HepG2 (cell line): ENCODE measurements at regions not wholly inside any gene's neighbourhood (a gene's known extent, or its start where the extent isn't known, plus 50 kb on each side); places are given as distances from the start of the nearest gene placed in this dataset.

Experiments
- ATF7 ChIP-seq, 2 experiments: fragments of 450-650 bp in 1 of 2; sonication (generic) in 1 of 2; formaldehyde crosslinking in 1 of 2; IDR thresholded peaks; 2 replicates each; pipeline versions ENCODE4 v1.4.0 to v1.6.1; 2016 to 2020; ENCODE audit warnings: antibody characterized with exemption in 1 of 2, mild to moderate bottlenecking in 1 of 2, missing genetic modification reagents in 1 of 2
- ETV5 ChIP-seq: IDR thresholded peaks from 2 replicates; pipeline ENCODE4 v1.6.1; 2018; ENCODE audit warnings: missing biosample characterization, missing genetic modification reagents, inconsistent platforms, borderline replicate concordance
- FOXK2 ChIP-seq: fragments of 450-650 bp; IDR thresholded peaks from 2 replicates; pipeline ENCODE4 v1.6.1; 2016
- FOXO1 ChIP-seq: sonication (generic); formaldehyde crosslinking; IDR thresholded peaks from 2 replicates; pipeline ENCODE4 v1.4.0; 2020; ENCODE audit warnings: missing genetic modification reagents
- LCORL ChIP-seq, 2 experiments: fragments of 450-650 bp in 1 of 2; sonication (generic) in 1 of 2; formaldehyde crosslinking in 1 of 2; IDR thresholded peaks; 2 replicates each; pipeline versions ENCODE4 v1.5.0 to v1.6.1; 2017 to 2020; ENCODE audit warnings: antibody characterized with exemption in 1 of 2, missing genetic modification reagents in 1 of 2
- TBX3 ChIP-seq: fragments of 450-650 bp; IDR thresholded peaks from 2 replicates; pipeline ENCODE4 v1.6.1; 2017; ENCODE audit warnings: antibody characterized with exemption, mild to moderate bottlenecking, inconsistent platforms, borderline replicate concordance
- TF ChIP-seq, protein P1 (sequence below): sonication (generic); formaldehyde crosslinking; IDR thresholded peaks from 2 replicates; pipeline ENCODE4 v1.5.1; 2020; ENCODE audit warnings: missing genetic modification reagents, mild to moderate bottlenecking, borderline replicate concordance
- TF ChIP-seq, protein P2 (sequence below): IDR thresholded peaks from 2 replicates; pipeline ENCODE4 v1.6.1; 2016
- TF ChIP-seq, protein P3 (sequence below), 2 experiments: fragments of 450-650 bp in 1 of 2; sonication (generic) in 1 of 2; formaldehyde crosslinking in 1 of 2; IDR thresholded peaks; 2 replicates each; pipeline versions ENCODE4 v1.6.1 to v1.8.0; 2016 to 2022; ENCODE audit warnings: antibody characterized with exemption in 1 of 2, mild to moderate bottlenecking in 1 of 2, missing genetic modification reagents in 1 of 2
- TF ChIP-seq, protein P4 (sequence below): sonication (generic); formaldehyde crosslinking; IDR thresholded peaks from 2 replicates; pipeline ENCODE4 v1.8.0; 2022; ENCODE audit warnings: mild to moderate bottlenecking, missing genetic modification reagents; ENCODE audit not compliant: insufficient replicate concordance

DNA sequence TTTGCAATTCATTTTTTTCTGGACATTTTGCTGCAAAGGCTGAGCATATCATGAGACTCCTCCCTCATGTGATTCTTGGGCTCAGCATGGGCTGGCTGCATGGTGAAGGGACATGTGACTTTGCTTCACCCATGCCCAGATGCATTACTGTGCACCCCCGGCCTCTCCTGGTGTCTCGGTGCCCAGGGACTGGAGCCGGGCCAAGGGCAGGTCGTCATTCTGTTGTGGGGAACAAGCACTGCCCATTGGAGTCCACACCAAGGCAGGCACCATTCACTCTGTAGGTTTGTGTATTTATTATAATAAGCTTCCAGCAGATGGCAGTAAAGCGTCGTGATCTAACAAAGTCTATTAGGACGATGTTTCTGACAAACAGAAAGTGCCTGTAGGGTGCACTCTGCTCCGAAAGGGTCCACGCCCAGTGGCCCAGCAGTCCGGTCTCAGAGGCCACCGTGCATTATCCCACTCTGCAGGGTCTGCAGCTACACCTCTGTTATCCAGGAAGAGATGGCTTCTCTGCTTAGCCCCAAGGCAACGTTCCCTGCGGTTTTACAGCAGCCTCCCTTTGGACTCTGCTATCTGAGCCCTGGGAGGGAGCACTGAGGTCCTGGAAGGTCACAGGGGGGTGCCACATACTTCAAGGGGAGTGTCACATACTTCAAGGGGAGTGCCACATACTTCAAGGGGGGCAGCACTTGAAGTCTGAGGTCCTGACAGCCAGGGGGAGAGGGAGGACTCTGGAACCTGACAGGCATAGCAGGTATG lies 219.6 kb downstream of the TSN start (continued):
- TF ChIP-seq, protein P1, sequence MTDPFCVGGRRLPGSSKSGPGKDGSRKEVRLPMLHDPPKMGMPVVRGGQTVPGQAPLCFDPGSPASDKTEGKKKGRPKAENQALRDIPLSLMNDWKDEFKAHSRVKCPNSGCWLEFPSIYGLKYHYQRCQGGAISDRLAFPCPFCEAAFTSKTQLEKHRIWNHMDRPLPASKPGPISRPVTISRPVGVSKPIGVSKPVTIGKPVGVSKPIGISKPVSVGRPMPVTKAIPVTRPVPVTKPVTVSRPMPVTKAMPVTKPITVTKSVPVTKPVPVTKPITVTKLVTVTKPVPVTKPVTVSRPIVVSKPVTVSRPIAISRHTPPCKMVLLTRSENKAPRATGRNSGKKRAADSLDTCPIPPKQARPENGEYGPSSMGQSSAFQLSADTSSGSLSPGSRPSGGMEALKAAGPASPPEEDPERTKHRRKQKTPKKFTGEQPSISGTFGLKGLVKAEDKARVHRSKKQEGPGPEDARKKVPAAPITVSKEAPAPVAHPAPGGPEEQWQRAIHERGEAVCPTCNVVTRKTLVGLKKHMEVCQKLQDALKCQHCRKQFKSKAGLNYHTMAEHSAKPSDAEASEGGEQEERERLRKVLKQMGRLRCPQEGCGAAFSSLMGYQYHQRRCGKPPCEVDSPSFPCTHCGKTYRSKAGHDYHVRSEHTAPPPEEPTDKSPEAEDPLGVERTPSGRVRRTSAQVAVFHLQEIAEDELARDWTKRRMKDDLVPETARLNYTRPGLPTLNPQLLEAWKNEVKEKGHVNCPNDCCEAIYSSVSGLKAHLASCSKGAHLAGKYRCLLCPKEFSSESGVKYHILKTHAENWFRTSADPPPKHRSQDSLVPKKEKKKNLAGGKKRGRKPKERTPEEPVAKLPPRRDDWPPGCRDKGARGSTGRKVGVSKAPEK (CRISPR knock-in tag): 0 out of 2 replicates have a peak, but pooled peaks have one; percentile 73
- no peak for TF ChIP-seq LCORL (IDR thresholded peaks at IDR 0.05)
- peak; percentile 67 for TF ChIP-seq LCORL (CRISPR knock-in tag; IDR thresholded peaks at IDR 0.05)
- TF ChIP-seq, protein P2, sequence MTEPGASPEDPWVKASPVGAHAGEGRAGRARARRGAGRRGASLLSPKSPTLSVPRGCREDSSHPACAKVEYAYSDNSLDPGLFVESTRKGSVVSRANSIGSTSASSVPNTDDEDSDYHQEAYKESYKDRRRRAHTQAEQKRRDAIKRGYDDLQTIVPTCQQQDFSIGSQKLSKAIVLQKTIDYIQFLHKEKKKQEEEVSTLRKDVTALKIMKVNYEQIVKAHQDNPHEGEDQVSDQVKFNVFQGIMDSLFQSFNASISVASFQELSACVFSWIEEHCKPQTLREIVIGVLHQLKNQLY (CRISPR knock-in tag): no peak
- no peak for TF ChIP-seq ETV5 (CRISPR knock-in tag)
- TF ChIP-seq, protein P3, sequence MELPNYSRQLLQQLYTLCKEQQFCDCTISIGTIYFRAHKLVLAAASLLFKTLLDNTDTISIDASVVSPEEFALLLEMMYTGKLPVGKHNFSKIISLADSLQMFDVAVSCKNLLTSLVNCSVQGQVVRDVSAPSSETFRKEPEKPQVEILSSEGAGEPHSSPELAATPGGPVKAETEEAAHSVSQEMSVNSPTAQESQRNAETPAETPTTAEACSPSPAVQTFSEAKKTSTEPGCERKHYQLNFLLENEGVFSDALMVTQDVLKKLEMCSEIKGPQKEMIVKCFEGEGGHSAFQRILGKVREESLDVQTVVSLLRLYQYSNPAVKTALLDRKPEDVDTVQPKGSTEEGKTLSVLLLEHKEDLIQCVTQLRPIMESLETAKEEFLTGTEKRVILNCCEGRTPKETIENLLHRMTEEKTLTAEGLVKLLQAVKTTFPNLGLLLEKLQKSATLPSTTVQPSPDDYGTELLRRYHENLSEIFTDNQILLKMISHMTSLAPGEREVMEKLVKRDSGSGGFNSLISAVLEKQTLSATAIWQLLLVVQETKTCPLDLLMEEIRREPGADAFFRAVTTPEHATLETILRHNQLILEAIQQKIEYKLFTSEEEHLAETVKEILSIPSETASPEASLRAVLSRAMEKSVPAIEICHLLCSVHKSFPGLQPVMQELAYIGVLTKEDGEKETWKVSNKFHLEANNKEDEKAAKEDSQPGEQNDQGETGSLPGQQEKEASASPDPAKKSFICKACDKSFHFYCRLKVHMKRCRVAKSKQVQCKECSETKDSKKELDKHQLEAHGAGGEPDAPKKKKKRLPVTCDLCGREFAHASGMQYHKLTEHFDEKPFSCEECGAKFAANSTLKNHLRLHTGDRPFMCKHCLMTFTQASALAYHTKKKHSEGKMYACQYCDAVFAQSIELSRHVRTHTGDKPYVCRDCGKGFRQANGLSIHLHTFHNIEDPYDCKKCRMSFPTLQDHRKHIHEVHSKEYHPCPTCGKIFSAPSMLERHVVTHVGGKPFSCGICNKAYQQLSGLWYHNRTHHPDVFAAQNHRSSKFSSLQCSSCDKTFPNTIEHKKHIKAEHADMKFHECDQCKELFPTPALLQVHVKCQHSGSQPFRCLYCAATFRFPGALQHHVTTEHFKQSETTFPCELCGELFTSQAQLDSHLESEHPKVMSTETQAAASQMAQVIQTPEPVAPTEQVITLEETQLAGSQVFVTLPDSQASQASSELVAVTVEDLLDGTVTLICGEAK (IDR thresholded peaks at IDR 0.05): no peak
- TF ChIP-seq, protein P3 (CRISPR knock-in tag; IDR thresholded peaks at IDR 0.05): no peak
- peak; percentile 25; the same call in 1 of the 2 replicates for TF ChIP-seq FOXO1 (CRISPR knock-in tag)
- TF ChIP-seq TBX3: no peak
- no peak for TF ChIP-seq FOXK2
- no peak for TF ChIP-seq ATF7 (IDR thresholded peaks at IDR 0.05)
- no peak for TF ChIP-seq ATF7 (CRISPR knock-in tag; IDR thresholded peaks at IDR 0.05)
- TF ChIP-seq, protein P4, sequence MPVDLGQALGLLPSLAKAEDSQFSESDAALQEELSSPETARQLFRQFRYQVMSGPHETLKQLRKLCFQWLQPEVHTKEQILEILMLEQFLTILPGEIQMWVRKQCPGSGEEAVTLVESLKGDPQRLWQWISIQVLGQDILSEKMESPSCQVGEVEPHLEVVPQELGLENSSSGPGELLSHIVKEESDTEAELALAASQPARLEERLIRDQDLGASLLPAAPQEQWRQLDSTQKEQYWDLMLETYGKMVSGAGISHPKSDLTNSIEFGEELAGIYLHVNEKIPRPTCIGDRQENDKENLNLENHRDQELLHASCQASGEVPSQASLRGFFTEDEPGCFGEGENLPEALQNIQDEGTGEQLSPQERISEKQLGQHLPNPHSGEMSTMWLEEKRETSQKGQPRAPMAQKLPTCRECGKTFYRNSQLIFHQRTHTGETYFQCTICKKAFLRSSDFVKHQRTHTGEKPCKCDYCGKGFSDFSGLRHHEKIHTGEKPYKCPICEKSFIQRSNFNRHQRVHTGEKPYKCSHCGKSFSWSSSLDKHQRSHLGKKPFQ (CRISPR knock-in tag): no peak
